ENCODE measurements at regions not wholly inside any gene's neighbourhood (a gene's known extent, or its start where the extent isn't known, plus 50 kb on each side); places are given as distances from the start of the nearest gene placed in this dataset.

GRCh38 chr14:88947646-88948598 is 123.5 kb downstream of the TTC8 start:
- no peak overlapping the region for H3K4me2 ChIP-seq
- no peak overlapping the region for H3K4me3 ChIP-seq (IDR thresholded peaks at IDR 0.05; ENCODE audit: insufficient read depth, low read depth, low read length)
- H3K27ac ChIP-seq = no peak overlapping the region
- no peaks in the 10 kb centered on the region for H3K27me3 ChIP-seq (ENCODE audit: insufficient read depth, low read depth)
- H3K79me2 ChIP-seq (ENCODE audit: insufficient read depth, low read depth) = no peaks in the 10 kb centered on the region
- no peaks in the 10 kb centered on the region for H4K20me1 ChIP-seq (ENCODE audit: insufficient read depth)
- H3K4me1 ChIP-seq (ENCODE audit: low read depth, poor library complexity, severe bottlenecking) = no peaks in the 10 kb centered on the region
- no peaks in the 10 kb centered on the region for H3K36me3 ChIP-seq (ENCODE audit: insufficient read depth)
- H3K9ac ChIP-seq = no peak overlapping the region
- TF ChIP-seq, protein P1, sequence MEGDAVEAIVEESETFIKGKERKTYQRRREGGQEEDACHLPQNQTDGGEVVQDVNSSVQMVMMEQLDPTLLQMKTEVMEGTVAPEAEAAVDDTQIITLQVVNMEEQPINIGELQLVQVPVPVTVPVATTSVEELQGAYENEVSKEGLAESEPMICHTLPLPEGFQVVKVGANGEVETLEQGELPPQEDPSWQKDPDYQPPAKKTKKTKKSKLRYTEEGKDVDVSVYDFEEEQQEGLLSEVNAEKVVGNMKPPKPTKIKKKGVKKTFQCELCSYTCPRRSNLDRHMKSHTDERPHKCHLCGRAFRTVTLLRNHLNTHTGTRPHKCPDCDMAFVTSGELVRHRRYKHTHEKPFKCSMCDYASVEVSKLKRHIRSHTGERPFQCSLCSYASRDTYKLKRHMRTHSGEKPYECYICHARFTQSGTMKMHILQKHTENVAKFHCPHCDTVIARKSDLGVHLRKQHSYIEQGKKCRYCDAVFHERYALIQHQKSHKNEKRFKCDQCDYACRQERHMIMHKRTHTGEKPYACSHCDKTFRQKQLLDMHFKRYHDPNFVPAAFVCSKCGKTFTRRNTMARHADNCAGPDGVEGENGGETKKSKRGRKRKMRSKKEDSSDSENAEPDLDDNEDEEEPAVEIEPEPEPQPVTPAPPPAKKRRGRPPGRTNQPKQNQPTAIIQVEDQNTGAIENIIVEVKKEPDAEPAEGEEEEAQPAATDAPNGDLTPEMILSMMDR (conservative IDR thresholded peaks at IDR 0.05; ENCODE audit: low read depth, low read length) = no peak
- H2AFZ ChIP-seq (ENCODE audit: low read depth) = no peak overlapping the region

DNA sequence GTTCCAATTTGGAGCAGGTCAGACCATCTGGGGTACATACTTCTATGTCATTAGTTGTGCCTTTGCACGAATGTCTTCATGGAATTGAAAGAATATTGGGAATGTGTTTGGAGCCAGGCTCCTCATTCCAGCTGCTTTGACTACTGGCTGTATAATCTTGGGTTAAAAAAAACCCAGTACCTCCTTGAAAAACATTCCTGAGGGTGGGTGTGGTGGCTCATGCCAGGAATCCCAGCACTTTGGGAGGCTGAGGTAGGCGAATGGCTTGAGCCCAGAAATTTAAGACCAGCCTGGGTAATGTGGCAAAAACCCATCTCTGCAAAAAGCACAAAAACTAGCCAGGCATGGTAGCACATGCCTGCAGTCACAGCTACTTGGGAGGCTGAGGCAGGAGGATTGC is 125.6 kb downstream of the TTC8 start:
- Histone ChIP-seq H3K27ac (no peak overlapping the region), H4K20me1 (ENCODE audit: insufficient read depth) (no peaks in the 10 kb centered on the region), H3K9ac (no peak overlapping the region), H3K36me3 (ENCODE audit: insufficient read depth) (no peaks in the 10 kb centered on the region), H3K4me1 (ENCODE audit: low read depth, poor library complexity, severe bottlenecking) (no peaks in the 10 kb centered on the region), H3K4me3 (IDR thresholded peaks at IDR 0.05; ENCODE audit: insufficient read depth, low read depth, low read length) (no peak overlapping the region), H3K27me3 (ENCODE audit: insufficient read depth, low read depth) (no peaks in the 10 kb centered on the region), H3K79me2 (ENCODE audit: insufficient read depth, low read depth) (no peaks in the 10 kb centered on the region), H2AFZ (ENCODE audit: low read depth) (no peak overlapping the region), H3K4me2 (no peak overlapping the region)
- TF ChIP-seq, protein P1 (conservative IDR thresholded peaks at IDR 0.05; ENCODE audit: low read depth, low read length) = no peak

DNA sequence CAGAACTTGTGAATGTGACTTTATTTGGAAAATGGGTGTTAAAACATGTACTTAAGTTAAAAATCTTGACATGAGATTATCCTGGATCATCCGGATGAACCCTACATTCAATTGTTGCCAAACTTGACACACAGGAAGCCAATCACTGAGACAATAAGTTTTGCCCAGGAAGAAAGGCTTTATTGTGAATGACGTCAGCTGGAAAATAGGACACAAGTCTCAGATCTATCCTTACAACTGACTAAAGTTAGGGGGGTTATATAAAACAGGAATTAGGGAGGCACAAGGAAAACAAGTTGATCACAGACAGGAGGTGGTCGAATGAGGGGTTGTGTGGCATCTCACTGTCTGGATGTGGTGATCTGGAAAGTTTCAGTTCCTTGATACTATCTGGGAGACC is 126.9 kb downstream of the TTC8 start:
- H2AFZ ChIP-seq (ENCODE audit: low read depth) = no peak overlapping the region
- H3K79me2 ChIP-seq (ENCODE audit: insufficient read depth, low read depth) = no peaks in the 10 kb centered on the region
- no peak overlapping the region for H3K4me3 ChIP-seq (IDR thresholded peaks at IDR 0.05; ENCODE audit: insufficient read depth, low read depth, low read length)
- H3K9ac ChIP-seq = no peak overlapping the region
- no peaks in the 10 kb centered on the region for H3K4me1 ChIP-seq (ENCODE audit: low read depth, poor library complexity, severe bottlenecking)
- H4K20me1 ChIP-seq (ENCODE audit: insufficient read depth) = no peaks in the 10 kb centered on the region
- no peaks in the 10 kb centered on the region for H3K27me3 ChIP-seq (ENCODE audit: insufficient read depth, low read depth)
- H3K36me3 ChIP-seq (ENCODE audit: insufficient read depth) = no peaks in the 10 kb centered on the region
- no peak overlapping the region for H3K27ac ChIP-seq
- H3K4me2 ChIP-seq = no peak overlapping the region
- TF ChIP-seq, protein P1 (conservative IDR thresholded peaks at IDR 0.05; ENCODE audit: low read depth, low read length) = no peak

DNA sequence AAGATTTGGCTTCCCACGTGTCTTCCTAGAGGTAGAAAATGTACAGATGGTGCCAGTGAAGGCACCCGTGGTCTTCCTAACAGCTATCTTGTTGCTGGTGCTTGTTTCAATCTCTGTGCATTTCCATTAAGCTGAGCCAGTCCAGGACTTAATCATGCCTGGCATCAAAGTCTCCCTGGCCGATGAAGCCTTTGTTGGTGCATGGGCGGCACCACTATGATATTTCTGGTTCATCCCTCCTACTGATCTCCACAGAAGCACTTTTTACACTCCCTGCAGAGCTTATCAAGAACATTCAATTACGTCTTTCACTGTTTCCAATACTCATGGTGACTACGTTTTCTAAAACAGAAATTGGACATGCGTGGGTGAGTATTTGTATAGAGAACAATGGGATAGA is 128.4 kb downstream of the TTC8 start:
- Histone ChIP-seq H3K79me2 (ENCODE audit: insufficient read depth, low read depth) (no peaks in the 10 kb centered on the region), H3K4me1 (ENCODE audit: low read depth, poor library complexity, severe bottlenecking) (no peaks in the 10 kb centered on the region), H3K36me3 (ENCODE audit: insufficient read depth) (no peaks in the 10 kb centered on the region), H3K27ac (no peak overlapping the region), H3K27me3 (ENCODE audit: insufficient read depth, low read depth) (no peaks in the 10 kb centered on the region), H3K4me2 (no peak overlapping the region), H2AFZ (ENCODE audit: low read depth) (no peak overlapping the region), H4K20me1 (ENCODE audit: insufficient read depth) (no peaks in the 10 kb centered on the region), H3K9ac (no peak overlapping the region), H3K4me3 (IDR thresholded peaks at IDR 0.05; ENCODE audit: insufficient read depth, low read depth, low read length) (no peak overlapping the region)
- TF ChIP-seq, protein P1 (conservative IDR thresholded peaks at IDR 0.05; ENCODE audit: low read depth, low read length) = no peak
